K562 (cell line): ENCODE measurements at regions not wholly inside any gene's neighbourhood (a gene's known extent, or its start where the extent isn't known, plus 50 kb on each side); places are given as distances from the start of the nearest gene placed in this dataset.

ENCODE experiments used
- CTCF ChIP-seq, 3 experiments: IDR thresholded peaks in 2 of 3; conservative IDR thresholded peaks in 1 of 3; 2 replicates each; pipeline ENCODE4 v1.5.1; 2011 to 2012; ENCODE audit warnings: low read length in 3 of 3, mild to moderate bottlenecking in 3 of 3, control low read depth in 2 of 3, improper control_type of control experiment in 1 of 3, inconsistent platforms in 1 of 3, low read depth in 1 of 3, mixed read lengths in 1 of 3, moderate library complexity in 1 of 3; ENCODE audit not compliant: insufficient read depth in 2 of 3
- DIDO1 ChIP-seq: fragments of 450-650 bp; IDR thresholded peaks from 2 replicates; pipeline ENCODE4 v1.6.1; 2016; ENCODE audit warnings: low read depth, missing biosample characterization, missing genetic modification characterization
- ETS2 ChIP-seq: IDR thresholded peaks from 2 replicates; pipeline ENCODE4 v1.6.1; 2016; ENCODE audit warnings: borderline replicate concordance, missing genetic modification characterization, mild to moderate bottlenecking, moderate library complexity, missing compliant biosample characterization; ENCODE audit not compliant: poor library complexity, severe bottlenecking
- HDAC2 ChIP-seq: fragments of 450-650 bp; IDR thresholded peaks from 2 replicates; pipeline ENCODE4 v1.6.1; 2016; ENCODE audit warnings: mild to moderate bottlenecking
- NFYB ChIP-seq: IDR thresholded peaks from 2 replicates; pipeline ENCODE4 v1.6.1; 2011; ENCODE audit warnings: mild to moderate bottlenecking, moderate library complexity; ENCODE audit not compliant: insufficient read length; ENCODE audit errors: extremely low read depth
- PATZ1 ChIP-seq: fragments of 250-450 bp; sonication (Bioruptor Pico); IDR thresholded peaks from 2 replicates; pipeline ENCODE4 v1.5.0; 2020; ENCODE audit warnings: mild to moderate bottlenecking, borderline replicate concordance
- USF2 ChIP-seq: sonication (generic); formaldehyde crosslinking; IDR thresholded peaks from 2 replicates; pipeline ENCODE4 v1.5.0; 2020; ENCODE audit warnings: missing genetic modification reagents
- ZNF143 ChIP-seq: sonication (generic); formaldehyde crosslinking; IDR thresholded peaks from 2 replicates; pipeline ENCODE4 v1.9.0; 2022; ENCODE audit warnings: mild to moderate bottlenecking, missing genetic modification reagents

- TF ChIP-seq PATZ1 (no peak), CTCF (IDR thresholded peaks at IDR 0.05 in 2 of 3, conservative IDR thresholded peaks at IDR 0.05 in 1 of 3; ENCODE audit: insufficient read depth in 2 of 3, low read depth in 1 of 3, low read length in 3 of 3) (no peak), ETS2 (tag) (no peak), NFYB (no peak), HDAC2 (no peak), USF2 (CRISPR knock-in tag) (no peak), ZNF143 (no peak), DIDO1 (tag) (no peak)
These were observed 349.2 kb downstream of the GLRX3 start for GRCh38 chr10:130485236-130485957.
